ENCODE measurements at regions not wholly inside any gene's neighbourhood (a gene's known extent, or its start where the extent isn't known, plus 50 kb on each side); places are given as distances from the start of the nearest gene placed in this dataset.

- TF ChIP-seq TAF1 (IDR thresholded peaks at IDR 0.05; ENCODE audit: low read depth, low read length) (no peak), POLR2AphosphoS5 (IDR thresholded peaks at IDR 0.05; ENCODE audit: low read depth, low read length) (no peak), POLR2A (IDR thresholded peaks at IDR 0.05; ENCODE audit: low read depth, low read length) (no peak), SPI1 (IDR thresholded peaks at IDR 0.05; ENCODE audit: low read depth, low read length) (no peak)
Observed at GRCh38 chr6:845101-845500, 152.2 kb upstream of the EXOC2 start.
